ENCODE measurements at regions not wholly inside any gene's neighbourhood (a gene's known extent, or its start where the extent isn't known, plus 50 kb on each side); places are given as distances from the start of the nearest gene placed in this dataset.

DNA sequence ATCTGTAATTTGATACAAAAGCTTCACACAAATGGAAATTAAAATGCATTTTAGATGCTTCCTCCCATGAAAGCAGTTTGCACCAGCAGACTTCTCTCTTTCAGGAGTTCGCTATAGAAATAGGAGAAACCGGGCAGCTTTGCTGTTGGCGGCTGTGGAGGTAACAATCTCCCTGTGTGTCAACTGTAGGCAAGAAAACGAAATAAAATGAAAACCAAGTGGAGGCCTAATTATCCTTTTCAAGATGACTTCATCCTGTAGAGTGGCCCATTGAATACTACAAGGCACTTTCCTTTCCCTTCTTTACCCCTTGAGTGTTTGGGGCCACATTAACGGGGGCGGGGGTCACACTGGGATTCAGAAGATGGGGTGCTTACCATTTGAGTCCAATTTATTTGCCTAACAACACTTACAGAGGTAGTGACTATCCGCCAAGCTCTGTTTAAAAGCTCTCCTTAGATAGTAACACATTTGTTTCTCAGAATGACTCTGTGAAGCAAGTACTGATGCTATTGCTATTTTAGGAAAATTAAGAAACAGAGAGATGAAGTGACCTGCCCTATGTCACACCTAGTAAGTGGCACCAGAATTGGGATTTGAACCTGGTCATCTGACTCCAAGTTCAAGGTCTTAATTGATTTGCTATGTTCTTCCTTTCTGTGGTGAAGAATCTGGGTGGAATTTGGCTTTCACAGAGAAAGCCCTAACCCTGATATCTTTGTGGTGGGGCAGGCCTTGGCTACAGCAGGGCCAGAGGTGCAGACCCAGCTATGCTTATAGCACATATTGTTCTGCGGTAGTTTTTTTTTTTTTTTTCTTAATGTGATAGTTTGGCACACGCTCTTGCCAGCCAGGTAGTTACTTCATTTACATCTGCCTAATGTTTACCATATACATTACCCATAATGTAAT lies 125.5 kb upstream of the MPHOSPH6 start:
- intact Hi-C loops (cut with DNase I; ENCODE audit: low total_unique reads) = no loop called here
- no peak for DNase-seq
- no peaks in the 10 kb centered on the region for H3K36me3 ChIP-seq
- H3K27me3 ChIP-seq (replicated peaks in 1 of 7) = peaks cover 0 to 23% (median 0%) of the 10 kb centered on the region in 7 donors
- H3K4me3 ChIP-seq = no peak overlapping the region
- H3K9me3 ChIP-seq = no peaks in the 10 kb centered on the region
- H3K4me1 ChIP-seq = no peaks in the 10 kb centered on the region
- no peak overlapping the region for H3K27ac ChIP-seq
- WGBS, 5 donors = 85 to 91% (median 91%) methylated on average over 9 of the region's 9 CpGs
- TF ChIP-seq POLR2AphosphoS5 (IDR thresholded peaks at IDR 0.05) (no peak), POLR2A (IDR thresholded peaks at IDR 0.05) (no peak)
- TF ChIP-seq, protein P1, sequence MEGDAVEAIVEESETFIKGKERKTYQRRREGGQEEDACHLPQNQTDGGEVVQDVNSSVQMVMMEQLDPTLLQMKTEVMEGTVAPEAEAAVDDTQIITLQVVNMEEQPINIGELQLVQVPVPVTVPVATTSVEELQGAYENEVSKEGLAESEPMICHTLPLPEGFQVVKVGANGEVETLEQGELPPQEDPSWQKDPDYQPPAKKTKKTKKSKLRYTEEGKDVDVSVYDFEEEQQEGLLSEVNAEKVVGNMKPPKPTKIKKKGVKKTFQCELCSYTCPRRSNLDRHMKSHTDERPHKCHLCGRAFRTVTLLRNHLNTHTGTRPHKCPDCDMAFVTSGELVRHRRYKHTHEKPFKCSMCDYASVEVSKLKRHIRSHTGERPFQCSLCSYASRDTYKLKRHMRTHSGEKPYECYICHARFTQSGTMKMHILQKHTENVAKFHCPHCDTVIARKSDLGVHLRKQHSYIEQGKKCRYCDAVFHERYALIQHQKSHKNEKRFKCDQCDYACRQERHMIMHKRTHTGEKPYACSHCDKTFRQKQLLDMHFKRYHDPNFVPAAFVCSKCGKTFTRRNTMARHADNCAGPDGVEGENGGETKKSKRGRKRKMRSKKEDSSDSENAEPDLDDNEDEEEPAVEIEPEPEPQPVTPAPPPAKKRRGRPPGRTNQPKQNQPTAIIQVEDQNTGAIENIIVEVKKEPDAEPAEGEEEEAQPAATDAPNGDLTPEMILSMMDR (IDR thresholded peaks at IDR 0.05 in 8 of 11, conservative IDR thresholded peaks at IDR 0.05 in 3 of 11) = no peak

DNA sequence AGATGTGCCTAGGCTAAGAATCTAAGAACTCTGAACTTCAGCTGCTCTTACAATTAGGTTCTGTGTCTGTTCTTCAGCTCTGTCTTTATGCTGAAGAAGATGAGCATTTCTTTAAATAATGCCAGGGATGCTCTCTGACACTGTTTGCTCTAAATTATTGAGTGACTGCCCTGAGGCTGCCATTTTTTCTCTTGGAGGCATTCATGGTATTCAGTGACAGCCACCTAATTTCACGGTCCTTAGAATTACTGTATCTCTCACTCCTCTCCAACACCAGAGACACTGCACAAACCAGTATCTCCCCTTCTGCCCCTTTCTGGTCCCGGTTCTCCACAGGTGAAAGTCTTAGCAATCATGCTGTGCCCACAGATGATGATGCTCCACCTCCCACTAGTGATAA lies 123.6 kb upstream of the MPHOSPH6 start:
- TF ChIP-seq POLR2AphosphoS5 (IDR thresholded peaks at IDR 0.05) (no peak), POLR2A (IDR thresholded peaks at IDR 0.05) (no peak)
- TF ChIP-seq, protein P1 (IDR thresholded peaks at IDR 0.05 in 8 of 11, conservative IDR thresholded peaks at IDR 0.05 in 3 of 11) = no peak
- 88 to 91% (median 90%) methylated on average over 2 of the region's 2 CpGs for WGBS, 5 donors

DNA sequence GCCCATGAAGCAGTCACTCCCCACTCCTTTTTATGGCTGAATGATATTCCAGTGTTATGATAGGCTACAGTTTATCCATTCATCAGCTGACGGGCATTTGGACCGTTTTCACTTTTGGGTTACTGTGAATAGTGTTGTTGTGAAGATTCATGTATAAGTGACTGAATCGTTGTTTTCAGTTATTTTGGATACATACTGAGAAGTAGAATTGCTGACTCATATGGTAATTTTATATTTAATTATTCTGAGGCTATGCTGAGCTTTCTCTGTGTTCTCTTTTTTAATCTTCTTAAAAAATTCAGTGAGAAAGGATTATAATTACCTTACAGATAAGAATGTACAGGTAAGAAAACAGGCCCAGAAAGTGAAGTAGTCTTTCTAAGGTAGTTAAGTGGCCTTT lies 117.9 kb upstream of the MPHOSPH6 start:
- TF ChIP-seq POLR2A (IDR thresholded peaks at IDR 0.05) (no peak), POLR2AphosphoS5 (IDR thresholded peaks at IDR 0.05) (no peak)
- TF ChIP-seq, protein P1 (IDR thresholded peaks at IDR 0.05 in 8 of 11, conservative IDR thresholded peaks at IDR 0.05 in 3 of 11) = no peak
- intact Hi-C loops (cut with DNase I; ENCODE audit: low total_unique reads) = no loop called here
- Histone ChIP-seq H3K4me3 (no peak overlapping the region), H3K27ac (no peak overlapping the region), H3K4me1 (no peaks in the 10 kb centered on the region), H3K36me3 (no peaks in the 10 kb centered on the region), H3K27me3 (replicated peaks in 1 of 7) (peaks cover 0 to 26% (median 0%) of the 10 kb centered on the region in 7 donors), H3K9me3 (no peaks in the 10 kb centered on the region)
- no peak for DNase-seq
- 76 to 87% (median 82%) methylated on average over 3 of the region's 3 CpGs for WGBS, 5 donors

More for the DNA sequence above, 123.6 kb upstream of the MPHOSPH6 start:
- Histone ChIP-seq H3K4me1 (no peaks in the 10 kb centered on the region), H3K9me3 (no peaks in the 10 kb centered on the region), H3K4me3 (no peak overlapping the region), H3K27ac (no peak overlapping the region), H3K36me3 (no peaks in the 10 kb centered on the region), H3K27me3 (replicated peaks in 1 of 7) (peaks cover 0 to 36% (median 0%) of the 10 kb centered on the region in 7 donors)
- intact Hi-C loops (cut with DNase I; ENCODE audit: low total_unique reads) = no loop called here
- no peak for DNase-seq

DNA sequence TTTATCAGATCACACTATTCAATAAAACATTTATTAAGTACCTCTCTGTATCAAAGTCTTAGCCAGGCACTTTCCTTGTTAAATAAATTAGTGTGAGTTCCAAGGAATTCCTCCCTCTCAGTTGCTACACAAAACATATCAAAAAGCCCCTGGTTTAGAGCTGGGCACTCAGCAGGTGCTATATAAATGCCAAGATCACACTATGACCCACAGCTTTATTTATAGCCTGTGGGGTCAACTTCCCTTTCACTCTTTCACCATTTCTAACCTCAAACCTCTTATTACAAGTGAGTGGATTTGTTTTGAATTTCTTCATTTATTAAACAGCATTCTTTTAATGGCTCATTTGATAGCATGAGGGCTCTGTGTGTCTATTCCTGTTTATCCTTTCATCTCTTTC lies 112.6 kb upstream of the MPHOSPH6 start:
- H3K36me3 ChIP-seq = no peaks in the 10 kb centered on the region

More for the DNA sequence above, 112.6 kb upstream of the MPHOSPH6 start:
- Histone ChIP-seq H3K27ac (no peak overlapping the region), H3K4me1 (no peaks in the 10 kb centered on the region), H3K4me3 (no peak overlapping the region), H3K27me3 (replicated peaks in 1 of 7) (peaks cover 0 to 4% (median 0%) of the 10 kb centered on the region in 7 donors), H3K9me3 (peaks cover 0 to 3% (median 0%) of the 10 kb centered on the region in 8 donors)
- TF ChIP-seq POLR2AphosphoS5 (IDR thresholded peaks at IDR 0.05) (no peak), POLR2A (IDR thresholded peaks at IDR 0.05) (no peak)
- TF ChIP-seq, protein P1 (IDR thresholded peaks at IDR 0.05 in 8 of 11, conservative IDR thresholded peaks at IDR 0.05 in 3 of 11) = no peak
- intact Hi-C loops (cut with DNase I; ENCODE audit: low total_unique reads) = no loop called here
- no peak for DNase-seq
